Astrocyte (in vitro differentiated cells and primary cell): ENCODE measurements at regions not wholly inside any gene's neighbourhood (a gene's known extent, or its start where the extent isn't known, plus 50 kb on each side); places are given as distances from the start of the nearest gene placed in this dataset.

ENCODE experiments used
- DNase-seq: peaks from one replicate; pipeline ENCODE4 v3.0.0-alpha.2; 2010; ENCODE audit warnings: low read depth
- FAIRE-seq: peaks from 2 replicates; lab custom pipeline; 2011; peaks lifted over from hg19 to GRCh38; lab: Jason Lieb, UNC
- H2AFZ ChIP-seq: 2 replicates; pipeline ENCODE4 v1.6.0; 2012; ENCODE audit warnings: low read depth, low read length, inconsistent platforms
- H3K27ac ChIP-seq: 2 replicates; pipeline ENCODE4 v1.5.1; 2011; ENCODE audit warnings: low read depth, low read length, inconsistent platforms
- H3K27me3 ChIP-seq: 2 replicates; pipeline ENCODE4 v1.6.0; 2011; ENCODE audit warnings: low read length, inconsistent platforms; ENCODE audit not compliant: insufficient read depth
- H3K36me3 ChIP-seq: 2 replicates; pipeline ENCODE4 v1.5.1; 2011; ENCODE audit warnings: low read length, inconsistent platforms; ENCODE audit not compliant: insufficient read depth
- H3K4me1 ChIP-seq: 2 replicates; pipeline ENCODE4 v1.5.1; 2011; ENCODE audit warnings: low read length, inconsistent platforms; ENCODE audit not compliant: insufficient read depth
- H3K4me2 ChIP-seq: 2 replicates; pipeline ENCODE4 v1.6.0; 2012; ENCODE audit warnings: low read length, inconsistent platforms
- H3K4me3 ChIP-seq: 2 replicates; pipeline ENCODE4 v1.5.1; 2011; ENCODE audit warnings: low read depth, mild to moderate bottlenecking, low read length, inconsistent platforms; ENCODE audit not compliant: insufficient read depth
- H3K79me2 ChIP-seq: 2 replicates; pipeline ENCODE4 v1.6.0; 2012; ENCODE audit warnings: mild to moderate bottlenecking, low read length, inconsistent platforms; ENCODE audit not compliant: insufficient read depth
- H3K9ac ChIP-seq: 2 replicates; pipeline ENCODE4 v1.6.0; 2012; ENCODE audit warnings: mild to moderate bottlenecking, low read length, inconsistent platforms
- H3K9me3 ChIP-seq: 2 replicates; pipeline ENCODE4 v1.5.1; 2012; ENCODE audit warnings: low read depth, mild to moderate bottlenecking, low read length, inconsistent platforms; ENCODE audit not compliant: insufficient read depth
- H4K20me1 ChIP-seq: 2 replicates; pipeline ENCODE4 v1.6.0; 2012; ENCODE audit warnings: low read length, inconsistent platforms; ENCODE audit not compliant: insufficient read depth
- H3K27ac Mint-ChIP-seq: one replicate; pipeline ENCODE4 v1.8.0; 2021; ENCODE audit warnings: mild to moderate bottlenecking, mixed read lengths; ENCODE audit not compliant: unreplicated experiment
- H3K27me3 Mint-ChIP-seq: one replicate; pipeline ENCODE4 v1.8.0; 2021; ENCODE audit warnings: low read depth, mixed read lengths; ENCODE audit not compliant: unreplicated experiment
- H3K36me3 Mint-ChIP-seq: one replicate; pipeline ENCODE4 v1.8.0; 2021; ENCODE audit warnings: low read depth, mixed read lengths; ENCODE audit not compliant: unreplicated experiment
- H3K4me1 Mint-ChIP-seq: one replicate; pipeline ENCODE4 v1.8.0; 2021; ENCODE audit warnings: low read depth, mixed read lengths; ENCODE audit not compliant: unreplicated experiment
- H3K4me3 Mint-ChIP-seq: one replicate; pipeline ENCODE4 v1.8.0; 2021; ENCODE audit warnings: mild to moderate bottlenecking, moderate library complexity, mixed read lengths; ENCODE audit not compliant: unreplicated experiment
- H3K9me3 Mint-ChIP-seq: one replicate; pipeline ENCODE4 v1.8.0; 2021; ENCODE audit warnings: mild to moderate bottlenecking, mixed read lengths; ENCODE audit not compliant: unreplicated experiment
- EZH2 ChIP-seq: IDR thresholded peaks from 2 replicates; pipeline ENCODE4 v1.6.1; 2012; ENCODE audit warnings: mild to moderate bottlenecking, low read length, inconsistent platforms; ENCODE audit not compliant: insufficient read depth
- TF ChIP-seq, protein P1 (sequence below): IDR thresholded peaks from 2 replicates; pipeline ENCODE4 v1.5.1; 2011; ENCODE audit warnings: low read depth, mild to moderate bottlenecking, inconsistent platforms, low read length, moderate library complexity; ENCODE audit not compliant: insufficient read depth

DNA sequence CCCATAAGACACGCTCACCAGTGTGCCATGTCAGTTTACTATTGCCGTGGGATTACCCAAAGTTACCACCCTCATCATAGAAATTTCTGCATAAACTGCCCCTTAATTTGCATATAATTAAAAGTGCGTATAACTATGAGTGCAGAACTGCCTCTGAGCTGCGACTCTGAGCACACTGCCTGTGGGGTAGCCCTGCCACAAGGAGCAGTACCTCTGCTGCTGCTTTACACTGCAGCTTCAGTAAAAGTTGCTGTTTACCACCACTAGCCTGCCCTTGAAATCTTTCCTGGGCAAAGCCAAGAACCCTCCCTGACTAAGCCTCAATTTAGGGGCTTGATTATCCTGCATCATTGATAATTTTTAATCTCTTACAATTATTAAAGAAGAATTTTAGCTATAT, 213.9 kb upstream of the MAP2 start:
- TF ChIP-seq, protein P1, sequence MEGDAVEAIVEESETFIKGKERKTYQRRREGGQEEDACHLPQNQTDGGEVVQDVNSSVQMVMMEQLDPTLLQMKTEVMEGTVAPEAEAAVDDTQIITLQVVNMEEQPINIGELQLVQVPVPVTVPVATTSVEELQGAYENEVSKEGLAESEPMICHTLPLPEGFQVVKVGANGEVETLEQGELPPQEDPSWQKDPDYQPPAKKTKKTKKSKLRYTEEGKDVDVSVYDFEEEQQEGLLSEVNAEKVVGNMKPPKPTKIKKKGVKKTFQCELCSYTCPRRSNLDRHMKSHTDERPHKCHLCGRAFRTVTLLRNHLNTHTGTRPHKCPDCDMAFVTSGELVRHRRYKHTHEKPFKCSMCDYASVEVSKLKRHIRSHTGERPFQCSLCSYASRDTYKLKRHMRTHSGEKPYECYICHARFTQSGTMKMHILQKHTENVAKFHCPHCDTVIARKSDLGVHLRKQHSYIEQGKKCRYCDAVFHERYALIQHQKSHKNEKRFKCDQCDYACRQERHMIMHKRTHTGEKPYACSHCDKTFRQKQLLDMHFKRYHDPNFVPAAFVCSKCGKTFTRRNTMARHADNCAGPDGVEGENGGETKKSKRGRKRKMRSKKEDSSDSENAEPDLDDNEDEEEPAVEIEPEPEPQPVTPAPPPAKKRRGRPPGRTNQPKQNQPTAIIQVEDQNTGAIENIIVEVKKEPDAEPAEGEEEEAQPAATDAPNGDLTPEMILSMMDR = no peak
- TF ChIP-seq EZH2 = no peak
- H3K27ac Mint-ChIP-seq = no peak overlapping the region
- no peak overlapping the region for H3K4me2 ChIP-seq

GRCh38 chr2:209230560-209230959, 193.3 kb upstream of the MAP2 start:
- no peak for TF ChIP-seq EZH2
- TF ChIP-seq, protein P1 = no peak
- H3K4me3 ChIP-seq = no peak overlapping the region
- H3K36me3 ChIP-seq = no peaks in the 10 kb centered on the region
- H4K20me1 ChIP-seq = no peaks in the 10 kb centered on the region
- no peaks in the 10 kb centered on the region for H3K27me3 ChIP-seq
- H3K4me2 ChIP-seq = no peak overlapping the region
- no peak for DNase-seq
- no peaks in the 10 kb centered on the region for H3K27me3 Mint-ChIP-seq
- H3K27ac ChIP-seq = no peak overlapping the region
- H3K79me2 ChIP-seq = no peaks in the 10 kb centered on the region
- FAIRE-seq = no peak
- H3K27ac Mint-ChIP-seq = no peak overlapping the region
- H3K9me3 Mint-ChIP-seq = peaks cover 6% of the 10 kb centered on the region
- no peaks in the 10 kb centered on the region for H3K4me1 ChIP-seq
- no peaks in the 10 kb centered on the region for H3K4me1 Mint-ChIP-seq
- no peaks in the 10 kb centered on the region for H3K9me3 ChIP-seq
- H3K36me3 Mint-ChIP-seq = no peaks in the 10 kb centered on the region
- H2AFZ ChIP-seq = no peak overlapping the region
- no peak overlapping the region for H3K4me3 Mint-ChIP-seq
- H3K9ac ChIP-seq = no peak overlapping the region

More for the DNA sequence above, 213.9 kb upstream of the MAP2 start:
- no peaks in the 10 kb centered on the region for H3K27me3 Mint-ChIP-seq
- Histone ChIP-seq H2AFZ (no peak overlapping the region), H3K27me3 (no peaks in the 10 kb centered on the region), H3K4me1 (no peaks in the 10 kb centered on the region), H3K9ac (no peak overlapping the region), H3K36me3 (no peaks in the 10 kb centered on the region), H3K4me3 (no peak overlapping the region), H4K20me1 (no peaks in the 10 kb centered on the region), H3K79me2 (no peaks in the 10 kb centered on the region), H3K9me3 (no peaks in the 10 kb centered on the region), H3K27ac (no peak overlapping the region)
- H3K36me3 Mint-ChIP-seq = no peaks in the 10 kb centered on the region
- H3K4me1 Mint-ChIP-seq = no peaks in the 10 kb centered on the region
- FAIRE-seq (no peak), DNase-seq (no peak)
- H3K9me3 Mint-ChIP-seq = no peaks in the 10 kb centered on the region
- H3K4me3 Mint-ChIP-seq = no peak overlapping the region

DNA sequence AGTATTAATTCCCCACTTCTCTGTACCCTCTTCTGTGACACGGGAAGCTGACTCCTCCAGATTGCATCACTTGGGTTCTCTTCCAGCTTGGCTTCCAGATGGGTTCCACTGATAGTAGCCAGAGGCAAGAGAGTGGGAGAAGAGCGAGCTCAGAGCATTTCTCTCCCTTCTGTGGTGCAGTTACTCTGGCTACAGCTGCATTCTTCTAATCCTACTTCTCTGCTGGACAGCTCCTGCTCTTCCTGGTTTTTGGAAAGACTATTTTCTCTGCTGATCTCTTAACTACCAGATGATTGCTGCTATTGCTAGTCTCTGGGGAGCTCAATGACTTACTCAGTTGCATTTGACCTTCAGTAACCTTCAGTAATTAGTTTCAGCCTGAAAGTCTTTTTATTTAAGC, 187.5 kb upstream of the MAP2 start:
- H3K9ac ChIP-seq = no peak overlapping the region
- H4K20me1 ChIP-seq = no peaks in the 10 kb centered on the region
- no peaks in the 10 kb centered on the region for H3K79me2 ChIP-seq
- Mint-ChIP-seq H3K4me1 (no peaks in the 10 kb centered on the region), H3K9me3 (peaks cover 3% of the 10 kb centered on the region), H3K36me3 (no peaks in the 10 kb centered on the region), H3K4me3 (no peak overlapping the region), H3K27ac (no peak overlapping the region), H3K27me3 (no peaks in the 10 kb centered on the region)
- peaks cover 3% of the 10 kb centered on the region for H3K9me3 ChIP-seq
- FAIRE-seq (no peak), DNase-seq (no peak)
- no peaks in the 10 kb centered on the region for H3K36me3 ChIP-seq
- no peaks in the 10 kb centered on the region for H3K4me1 ChIP-seq
- no peak overlapping the region for H2AFZ ChIP-seq
- TF ChIP-seq, protein P1 = no peak
- no peak for TF ChIP-seq EZH2
- no peak overlapping the region for H3K27ac ChIP-seq
- H3K27me3 ChIP-seq = no peaks in the 10 kb centered on the region
- H3K4me2 ChIP-seq = no peak overlapping the region
- H3K4me3 ChIP-seq = no peak overlapping the region
